DMS 273 treated with DMSO at 0.1 percent for 48 hours (cell line): ENCODE measurements at regions not wholly inside any gene's neighbourhood (a gene's known extent, or its start where the extent isn't known, plus 50 kb on each side); places are given as distances from the start of the nearest gene placed in this dataset.

Source experiments
- DNase-seq: peaks from one replicate; lab custom pipeline; 2025; lab: John Stamatoyannopoulos, UW

- no peak for DNase-seq
Observed at GRCh38 chr21:41045534-41046268, 122.3 kb upstream of the BACE2 start.

DNA sequence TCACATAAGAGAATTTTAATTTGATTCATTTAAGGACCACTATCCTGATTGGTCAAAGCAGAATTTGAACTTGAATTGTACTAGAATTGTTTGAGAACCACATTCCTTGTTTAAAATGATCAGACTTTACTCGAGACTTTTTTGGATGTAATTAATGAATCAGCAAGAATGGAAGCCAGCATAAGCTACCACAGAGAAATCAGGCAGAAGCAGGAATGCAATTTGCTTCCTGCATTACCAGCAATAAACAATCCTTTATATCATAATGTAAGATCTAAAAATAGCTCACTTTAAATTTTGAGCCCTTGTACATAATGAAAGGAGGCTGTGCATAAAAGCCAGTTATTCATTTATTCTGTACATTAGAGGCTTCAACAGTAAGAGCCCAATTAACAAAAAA lies 119.8 kb upstream of the BACE2 start:
- DNase-seq, result no peak

- DNase-seq, result no peak
Observed at GRCh38 chr21:41048623-41049022, 119.3 kb upstream of the BACE2 start.

GRCh38 chr21:41052820-41053555 lies 115.0 kb upstream of the BACE2 start:
- no peak for DNase-seq

- no peak for DNase-seq
Observed at GRCh38 chr21:41054018-41054578, 113.9 kb upstream of the BACE2 start.

GRCh38 chr21:41055266-41055665 lies 112.7 kb upstream of the BACE2 start:
- DNase-seq, result no peak

GRCh38 chr21:41059871-41060270 lies 108.1 kb upstream of the BACE2 start:
- no peak for DNase-seq

DNA sequence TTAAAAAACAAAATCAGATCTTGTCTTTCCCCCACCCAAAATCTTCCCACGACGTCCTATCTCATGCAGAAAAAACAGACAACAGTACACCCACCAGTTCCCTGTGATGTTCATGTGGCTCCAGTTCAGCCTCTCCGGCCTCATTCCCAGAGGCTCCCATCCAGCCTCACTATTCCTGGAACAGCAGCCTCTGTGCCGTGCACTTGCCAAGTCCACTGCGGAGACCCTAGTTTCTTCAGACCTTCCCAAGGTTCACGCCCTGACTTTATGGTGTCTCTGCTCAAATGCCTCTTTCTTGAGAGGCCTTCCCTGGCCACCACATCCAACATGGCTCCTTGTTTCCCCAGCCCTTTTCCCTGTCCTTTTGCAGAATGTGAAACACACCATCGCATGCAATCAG lies 106.3 kb upstream of the BACE2 start:
- DNase-seq, result no peak

DNA sequence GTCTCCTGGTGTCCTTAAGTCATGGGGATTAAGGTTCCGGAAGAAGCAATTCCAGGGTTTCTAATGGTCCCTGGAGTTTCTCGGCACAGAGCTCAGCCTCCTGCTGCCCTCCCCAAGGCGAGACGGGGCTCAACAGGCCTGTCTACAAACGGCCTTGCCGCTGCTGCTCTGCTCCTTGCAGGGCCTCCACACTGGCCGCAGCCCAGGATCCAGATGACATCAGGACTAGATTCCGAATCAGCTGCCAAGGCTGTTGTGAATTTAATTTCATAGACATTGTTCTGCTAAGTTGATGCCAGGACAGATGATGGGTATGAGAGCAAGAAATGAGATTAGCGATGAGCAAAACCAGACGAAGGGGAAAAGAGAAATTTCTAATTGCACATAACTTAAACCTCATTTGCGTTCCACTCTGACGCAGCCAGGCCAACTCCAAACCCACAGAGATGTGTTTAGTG lies 103.6 kb upstream of the BACE2 start:
- no peak for DNase-seq

DNA sequence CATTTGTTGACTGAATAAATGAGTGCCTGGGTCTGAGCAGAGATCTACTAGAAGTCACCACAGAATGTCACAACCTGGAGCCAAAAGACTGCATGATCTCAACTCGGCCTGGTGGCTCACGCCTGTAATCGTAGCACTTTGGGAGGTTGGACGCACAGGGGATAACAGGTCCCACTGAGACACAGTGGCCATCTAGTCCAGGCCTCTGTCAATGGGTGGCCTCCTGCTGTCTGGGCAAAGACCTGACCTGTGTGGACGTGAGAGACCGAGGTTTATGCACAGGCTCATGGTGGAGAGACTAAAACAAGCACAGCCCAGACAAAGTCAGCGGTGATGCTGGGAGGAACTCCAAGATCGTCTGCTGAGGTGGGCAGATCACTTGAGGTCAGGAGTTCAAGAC lies 103.0 kb upstream of the BACE2 start:
- no peak for DNase-seq

DNA sequence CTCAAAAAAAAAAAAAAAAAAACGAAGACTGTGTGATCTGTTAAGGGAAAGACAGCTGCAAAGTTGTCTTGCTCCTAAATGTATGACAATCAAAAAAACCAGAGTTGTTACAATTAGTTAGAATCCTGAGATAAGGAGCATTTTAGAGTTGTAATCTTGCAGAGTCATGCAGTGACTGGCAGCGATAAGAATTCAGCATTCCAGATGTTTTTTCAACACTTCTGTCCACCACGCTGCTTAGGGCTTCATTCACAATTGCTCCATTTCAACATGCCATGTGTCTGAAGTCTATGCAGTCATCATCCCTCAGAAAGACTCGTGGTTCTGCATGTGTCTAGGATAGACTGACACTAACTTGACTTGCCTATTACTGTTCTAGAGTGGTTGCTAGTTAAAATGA lies 102.4 kb upstream of the BACE2 start:
- DNase-seq, result no peak

DNA sequence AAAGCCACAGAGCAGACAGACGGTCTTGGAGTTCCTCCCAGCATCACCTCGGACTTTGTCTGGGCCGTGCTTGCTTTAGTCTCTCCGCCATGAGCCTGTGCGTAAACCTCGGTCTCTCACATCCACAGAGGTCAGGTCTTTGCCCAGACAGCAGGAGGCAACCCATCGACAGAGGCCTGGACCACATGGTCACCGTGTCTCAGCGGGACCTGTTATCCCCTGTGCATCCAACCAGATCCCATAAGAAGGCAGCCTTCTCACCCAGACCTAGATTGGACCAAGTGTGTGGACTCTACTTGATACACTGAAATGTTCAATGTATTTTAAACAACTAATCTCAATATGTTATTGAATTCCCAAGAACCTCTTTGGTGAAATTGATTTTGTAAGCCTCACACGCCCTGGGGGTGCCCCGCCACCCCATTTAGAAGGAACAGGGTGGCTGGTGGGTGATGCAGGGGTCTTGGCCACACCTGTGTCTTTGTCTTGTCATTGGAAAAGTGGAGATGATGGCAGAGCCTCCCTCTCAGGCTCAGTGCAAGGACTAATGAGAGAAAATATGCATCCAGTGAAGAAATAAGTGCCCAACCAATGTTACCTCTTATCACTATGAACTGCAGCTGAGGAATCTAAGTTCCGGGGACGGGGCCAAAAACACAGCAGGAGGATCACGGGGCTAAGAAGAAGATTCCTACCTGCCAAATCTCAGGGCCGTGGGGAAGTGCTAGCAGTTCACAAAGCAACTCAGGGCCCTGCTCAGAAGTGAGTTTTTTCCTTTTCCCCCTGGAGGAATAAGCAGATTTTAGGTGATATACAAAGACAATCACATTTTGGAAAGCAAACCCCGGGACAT lies 101.6 kb upstream of the BACE2 start:
- DNase-seq, result no peak

DNA sequence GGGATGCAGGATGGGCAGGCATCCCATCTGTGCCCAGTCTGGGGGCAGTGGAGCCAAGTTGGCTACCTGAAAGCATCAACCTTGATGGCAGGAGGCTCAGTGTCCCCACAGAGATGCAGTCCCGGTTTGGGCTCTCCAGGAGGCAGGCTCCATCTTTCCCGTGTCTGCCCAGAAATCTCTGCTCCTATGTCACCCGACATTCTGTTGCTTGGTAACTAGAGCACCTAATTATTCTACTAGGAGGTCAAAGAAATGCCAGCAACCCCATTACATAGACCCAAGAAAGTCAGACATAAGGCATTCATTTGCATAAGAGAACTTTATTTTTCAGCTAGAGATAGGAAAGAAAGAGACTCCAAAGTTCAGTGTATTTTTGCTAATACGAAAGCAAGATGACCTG lies 100.3 kb upstream of the BACE2 start:
- no peak for DNase-seq

GRCh38 chr21:41068496-41068895 lies 99.5 kb upstream of the BACE2 start:
- no peak for DNase-seq

DNA sequence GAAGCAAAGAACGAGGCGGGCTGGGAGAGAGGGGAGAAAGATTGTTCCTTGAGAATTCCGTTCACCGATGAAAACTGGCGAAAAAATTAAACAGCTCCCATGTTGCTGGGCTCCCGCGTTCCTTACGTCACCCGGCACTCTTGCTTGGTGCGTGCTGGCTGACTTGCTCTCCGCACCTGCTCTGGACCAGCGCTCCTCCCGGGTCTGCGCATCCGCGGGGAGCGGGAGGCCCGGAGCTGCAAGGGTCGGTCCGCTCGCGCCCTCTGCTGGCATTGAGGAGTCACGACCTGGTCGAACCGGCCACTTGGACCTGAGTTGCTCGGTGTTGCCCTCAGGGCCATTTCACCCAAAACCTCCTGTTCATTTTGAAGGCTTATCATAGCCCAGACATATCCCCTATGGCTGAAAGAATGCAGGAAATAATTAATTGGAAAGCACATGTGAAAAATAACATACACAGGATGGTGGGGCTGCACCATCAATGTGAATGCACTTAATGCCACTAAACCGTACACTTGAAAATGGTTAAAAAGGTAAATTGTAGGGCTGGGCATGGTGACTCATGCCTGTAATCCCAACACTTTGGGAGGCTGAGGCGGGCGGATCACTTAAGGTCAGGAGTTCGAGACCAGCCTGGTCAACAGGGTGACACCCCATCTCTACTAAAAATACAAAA lies 98.9 kb upstream of the BACE2 start:
- peak; percentile 22 for DNase-seq

- no peak for DNase-seq
Observed at GRCh38 chr21:41070284-41070683, 97.7 kb upstream of the BACE2 start.

GRCh38 chr21:41071258-41072171 lies 96.4 kb upstream of the BACE2 start:
- no peak for DNase-seq

GRCh38 chr21:41073558-41073957 lies 94.4 kb upstream of the BACE2 start:
- no peak for DNase-seq

- DNase-seq, result no peak
Observed at GRCh38 chr21:41074396-41075184, 93.4 kb upstream of the BACE2 start.

DNA sequence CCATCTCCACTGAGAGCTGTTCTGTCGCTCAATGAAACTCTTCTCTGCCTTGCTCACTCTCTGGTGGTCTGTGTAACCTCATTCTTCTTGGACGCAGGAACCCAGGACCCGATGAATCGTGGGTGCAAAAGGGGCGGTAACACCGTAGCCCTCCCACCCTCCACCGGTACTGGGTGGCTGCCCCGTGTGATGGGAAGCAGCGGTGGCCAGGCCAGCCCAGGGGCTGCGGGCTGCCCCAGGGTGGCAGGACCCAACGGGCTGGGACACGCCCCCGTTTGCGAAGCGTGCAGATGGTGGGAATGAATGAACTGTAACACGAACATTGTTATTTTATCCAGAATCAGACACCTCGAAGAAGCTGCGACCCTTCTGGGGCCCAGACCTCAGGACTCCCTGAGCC lies 92.3 kb upstream of the BACE2 start:
- no peak for DNase-seq
